PC-9 (cell line): ENCODE measurements at regions not wholly inside any gene's neighbourhood (a gene's known extent, or its start where the extent isn't known, plus 50 kb on each side); places are given as distances from the start of the nearest gene placed in this dataset.

Experiments
- EZH2 ChIP-seq: fragments of 200-600 bp; sonication (generic); IDR thresholded peaks from 2 replicates; pipeline ENCODE4 v1.8.0; 2017; ENCODE audit warnings: antibody characterized with exemption, low read depth
- TF ChIP-seq, protein P1 (sequence below): fragments of 200-600 bp; sonication (generic); conservative IDR thresholded peaks from 2 replicates; pipeline ENCODE4 v1.6.1; 2017; ENCODE audit warnings: mixed run types, antibody characterized with exemption, mild to moderate bottlenecking, moderate library complexity

DNA sequence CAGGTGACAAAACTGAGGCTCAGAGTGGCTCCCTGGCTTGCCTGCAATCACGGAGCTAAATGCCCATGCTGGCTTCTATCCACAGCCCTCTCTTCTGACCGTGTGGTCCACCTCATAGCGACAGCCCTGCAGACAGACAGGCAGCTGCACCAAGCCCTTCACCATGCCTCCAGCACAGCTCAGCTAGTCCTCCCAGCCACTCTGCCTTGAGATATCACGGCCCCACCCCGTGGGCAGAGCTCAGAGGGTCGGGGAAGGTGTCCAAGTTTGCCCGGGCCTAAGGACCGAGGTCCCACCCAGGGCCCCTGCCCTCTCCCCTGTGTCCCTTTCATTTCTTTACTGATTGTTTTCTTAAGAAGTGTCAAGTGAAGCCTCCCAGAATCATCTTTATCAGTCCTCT lies 128.2 kb upstream of the GLI2 start:
- TF ChIP-seq, protein P1, sequence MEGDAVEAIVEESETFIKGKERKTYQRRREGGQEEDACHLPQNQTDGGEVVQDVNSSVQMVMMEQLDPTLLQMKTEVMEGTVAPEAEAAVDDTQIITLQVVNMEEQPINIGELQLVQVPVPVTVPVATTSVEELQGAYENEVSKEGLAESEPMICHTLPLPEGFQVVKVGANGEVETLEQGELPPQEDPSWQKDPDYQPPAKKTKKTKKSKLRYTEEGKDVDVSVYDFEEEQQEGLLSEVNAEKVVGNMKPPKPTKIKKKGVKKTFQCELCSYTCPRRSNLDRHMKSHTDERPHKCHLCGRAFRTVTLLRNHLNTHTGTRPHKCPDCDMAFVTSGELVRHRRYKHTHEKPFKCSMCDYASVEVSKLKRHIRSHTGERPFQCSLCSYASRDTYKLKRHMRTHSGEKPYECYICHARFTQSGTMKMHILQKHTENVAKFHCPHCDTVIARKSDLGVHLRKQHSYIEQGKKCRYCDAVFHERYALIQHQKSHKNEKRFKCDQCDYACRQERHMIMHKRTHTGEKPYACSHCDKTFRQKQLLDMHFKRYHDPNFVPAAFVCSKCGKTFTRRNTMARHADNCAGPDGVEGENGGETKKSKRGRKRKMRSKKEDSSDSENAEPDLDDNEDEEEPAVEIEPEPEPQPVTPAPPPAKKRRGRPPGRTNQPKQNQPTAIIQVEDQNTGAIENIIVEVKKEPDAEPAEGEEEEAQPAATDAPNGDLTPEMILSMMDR, result no peak
- TF ChIP-seq EZH2, result no peak
